ENCODE measurements at regions not wholly inside any gene's neighbourhood (a gene's known extent, or its start where the extent isn't known, plus 50 kb on each side); places are given as distances from the start of the nearest gene placed in this dataset.

DNA sequence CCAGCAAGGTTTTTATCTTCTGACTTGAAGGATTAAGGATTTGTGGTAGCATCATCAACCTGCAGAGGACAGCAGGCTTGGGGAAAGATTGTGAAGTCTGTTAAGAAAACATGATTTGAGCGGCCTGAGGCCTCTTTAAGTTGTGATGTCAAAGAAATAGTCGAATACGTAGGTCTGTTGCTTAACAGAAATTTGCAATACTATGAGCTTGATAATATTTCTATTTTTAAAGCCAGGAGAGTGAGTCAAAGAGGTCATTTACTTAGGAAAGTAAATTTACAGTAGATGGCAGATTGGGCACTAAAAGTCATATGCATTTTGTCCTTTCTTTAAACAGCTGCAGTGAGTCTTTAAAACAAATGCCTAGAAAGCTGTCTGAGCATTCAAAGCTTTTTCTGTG is 336.3 kb downstream of the DIPK2A start:
- no peak for DNase-seq

DNA sequence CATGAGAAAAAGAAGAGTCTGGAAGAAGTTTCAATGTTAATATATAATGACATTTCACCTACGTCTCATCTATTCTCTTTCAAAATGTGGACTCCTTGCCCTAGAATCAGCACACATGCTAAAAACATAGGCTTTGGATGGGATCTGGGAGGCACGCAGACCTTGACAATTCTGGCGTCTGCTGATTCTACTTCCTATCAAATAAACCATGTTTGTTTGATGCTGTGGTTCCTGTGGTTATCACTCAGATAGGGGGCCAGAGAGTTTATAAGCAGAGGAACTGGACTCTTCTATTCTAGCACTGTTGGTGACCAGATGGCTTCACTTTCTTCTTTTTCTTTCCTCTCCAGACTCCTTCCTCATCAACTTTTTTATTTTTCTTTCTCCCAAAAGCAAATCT is 336.8 kb downstream of the DIPK2A start:
- no peak for DNase-seq

DNA sequence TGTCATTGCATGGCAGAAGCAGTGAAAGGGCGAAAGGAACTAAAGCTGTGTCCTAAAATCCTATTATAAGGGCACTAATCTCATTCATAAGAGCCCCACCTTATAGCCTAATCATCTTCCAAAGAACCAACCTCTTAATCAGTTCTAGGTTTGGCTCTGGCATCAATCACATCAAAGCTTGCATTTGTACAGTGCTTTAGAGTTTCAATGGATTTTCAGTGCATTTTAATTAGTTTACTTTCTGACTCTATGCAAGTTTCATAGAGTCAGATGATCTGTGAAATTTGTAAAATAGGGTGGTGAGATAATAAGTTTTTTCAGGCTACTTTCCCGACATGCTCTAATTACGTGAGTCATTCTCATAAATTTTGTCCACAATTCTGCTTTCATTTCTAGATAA is 341.1 kb downstream of the DIPK2A start:
- DNase-seq: no peak

DNA sequence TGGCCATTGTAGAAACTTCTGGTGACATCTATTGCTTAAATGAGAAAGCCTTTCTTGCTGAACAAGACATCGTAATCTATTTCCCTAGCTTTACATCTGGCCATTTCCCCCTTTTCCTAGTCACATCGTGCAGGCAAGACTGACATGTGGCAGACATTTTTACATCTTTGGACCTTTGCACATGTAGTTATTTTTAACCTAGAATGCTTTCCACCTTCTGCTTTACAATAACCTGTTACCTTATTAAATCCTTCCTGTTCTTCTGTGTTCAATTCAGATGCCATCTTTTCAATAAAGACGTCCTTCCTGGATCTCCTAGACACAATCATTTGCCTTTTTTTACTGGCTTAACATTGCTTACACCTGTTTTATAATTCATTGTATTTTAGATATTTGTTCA is 343.3 kb downstream of the DIPK2A start:
- DNase-seq: no peak

DNA sequence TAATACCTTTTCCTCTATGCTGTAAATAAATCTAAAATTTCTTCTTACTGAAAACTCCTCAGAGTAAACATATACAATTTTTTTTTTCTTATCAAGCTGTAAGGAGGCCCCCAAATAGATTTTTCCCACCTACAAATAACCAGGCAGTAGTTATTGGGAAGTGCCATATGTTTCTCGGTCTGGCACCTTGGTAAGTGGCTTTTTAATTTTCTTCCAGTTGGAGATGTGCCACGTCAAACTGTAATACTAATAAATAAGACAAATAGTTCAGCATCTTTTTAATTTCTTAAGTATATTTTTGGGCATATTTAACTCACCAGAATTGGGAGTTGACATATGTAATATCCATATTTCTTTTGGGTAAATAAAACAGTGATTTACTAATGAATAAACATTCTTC is 346.3 kb downstream of the DIPK2A start:
- no peak for DNase-seq

DNA sequence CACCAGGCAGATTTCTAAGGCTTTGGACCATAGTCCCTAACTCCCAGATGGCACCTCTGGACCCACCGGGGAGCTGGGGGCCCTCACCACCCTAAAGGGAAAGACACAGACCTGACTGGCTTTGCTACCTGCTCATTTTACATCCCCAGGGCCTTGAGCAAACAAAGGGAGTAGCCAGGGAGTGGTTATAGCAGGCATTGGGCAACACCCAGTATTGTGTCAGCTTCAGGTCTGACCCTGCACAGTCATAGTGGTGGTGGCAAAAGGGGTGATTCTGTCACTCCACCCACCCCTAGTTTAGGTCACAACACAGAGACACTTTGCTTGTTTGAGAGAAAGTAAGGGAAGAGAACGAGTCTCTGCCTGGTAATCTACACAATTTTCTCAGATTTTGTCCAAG is 352.5 kb downstream of the DIPK2A start:
- no peak for DNase-seq

DNA sequence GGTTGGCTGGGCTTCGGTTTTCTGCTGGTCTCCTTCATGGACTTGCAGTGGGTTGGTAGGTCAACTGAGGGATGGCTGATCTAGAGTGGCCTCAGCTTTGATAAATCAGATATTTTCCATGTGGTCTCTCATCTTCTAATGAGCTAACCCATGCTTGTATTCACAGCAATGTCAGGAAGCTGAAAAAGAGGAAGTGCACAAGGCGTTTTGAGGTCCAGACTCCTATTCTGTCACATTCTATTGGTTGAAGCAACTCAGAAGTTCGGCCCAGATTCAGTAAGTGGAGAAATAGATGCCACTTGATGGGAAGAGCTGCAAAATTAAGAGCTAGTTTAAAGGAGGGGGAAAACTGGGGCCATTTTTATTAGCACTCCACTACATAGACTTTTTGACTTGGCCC is 361.2 kb downstream of the DIPK2A start:
- no peak for DNase-seq

DNA sequence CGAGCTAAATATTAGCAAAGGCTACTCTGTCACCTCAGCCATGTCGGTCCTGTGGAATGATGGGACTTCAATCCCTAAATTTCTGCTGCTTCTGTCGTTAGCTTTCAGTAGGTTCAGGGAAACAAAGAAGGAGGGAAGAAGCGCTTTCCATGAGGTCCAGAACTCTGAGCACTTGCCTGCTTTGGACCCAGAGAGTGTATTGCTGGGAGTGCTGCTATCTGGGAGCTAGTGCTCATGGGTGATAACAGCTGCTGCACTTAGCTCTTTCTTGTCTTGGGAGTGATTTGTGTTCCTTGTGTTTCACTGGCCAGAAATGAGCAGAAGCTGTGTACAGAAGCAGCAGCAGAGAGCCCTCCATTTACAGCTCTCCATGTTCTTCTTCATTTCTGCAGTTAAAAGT is 369.8 kb downstream of the DIPK2A start:
- no peak for DNase-seq

DNA sequence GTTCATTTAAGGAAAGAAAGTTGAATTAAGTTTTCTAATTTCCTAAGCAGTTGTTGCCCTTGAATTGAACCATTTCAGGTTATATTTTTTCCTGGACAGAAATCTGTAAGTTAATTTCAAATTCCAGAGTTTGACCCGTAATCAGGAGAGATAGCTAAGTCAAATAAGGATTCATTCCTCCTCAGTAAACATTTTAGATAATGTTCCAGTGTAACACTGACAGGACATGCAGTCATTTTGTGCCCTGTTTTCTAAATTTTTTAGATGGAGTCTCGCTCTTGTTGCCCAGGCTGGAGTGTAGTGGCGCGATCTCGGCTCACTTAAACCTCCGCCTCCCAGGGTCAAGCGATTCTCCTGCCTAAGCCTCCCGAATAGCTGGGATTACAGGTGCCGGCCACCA is 371.7 kb downstream of the DIPK2A start:
- no peak for DNase-seq

DNA sequence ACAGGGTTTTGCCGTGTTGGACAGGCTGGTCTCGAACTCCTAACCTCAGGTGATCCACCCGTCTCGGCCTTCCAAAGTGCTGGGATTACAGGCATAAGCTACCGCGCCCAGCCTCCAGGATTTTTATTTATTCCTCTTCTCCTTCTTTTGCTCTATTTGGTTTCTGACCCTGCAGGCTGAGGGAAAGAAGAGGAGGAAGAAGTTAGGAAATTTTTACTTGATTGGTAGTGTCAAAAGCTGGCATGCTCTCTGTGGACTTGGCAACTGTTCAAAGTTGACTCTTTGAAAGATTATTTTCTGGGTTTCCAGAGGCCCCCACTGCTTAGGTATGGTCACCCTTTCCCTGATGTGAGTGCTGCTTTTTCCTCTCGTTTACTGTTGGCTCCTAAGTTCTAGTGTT is 372.2 kb downstream of the DIPK2A start:
- DNase-seq: no peak

DNA sequence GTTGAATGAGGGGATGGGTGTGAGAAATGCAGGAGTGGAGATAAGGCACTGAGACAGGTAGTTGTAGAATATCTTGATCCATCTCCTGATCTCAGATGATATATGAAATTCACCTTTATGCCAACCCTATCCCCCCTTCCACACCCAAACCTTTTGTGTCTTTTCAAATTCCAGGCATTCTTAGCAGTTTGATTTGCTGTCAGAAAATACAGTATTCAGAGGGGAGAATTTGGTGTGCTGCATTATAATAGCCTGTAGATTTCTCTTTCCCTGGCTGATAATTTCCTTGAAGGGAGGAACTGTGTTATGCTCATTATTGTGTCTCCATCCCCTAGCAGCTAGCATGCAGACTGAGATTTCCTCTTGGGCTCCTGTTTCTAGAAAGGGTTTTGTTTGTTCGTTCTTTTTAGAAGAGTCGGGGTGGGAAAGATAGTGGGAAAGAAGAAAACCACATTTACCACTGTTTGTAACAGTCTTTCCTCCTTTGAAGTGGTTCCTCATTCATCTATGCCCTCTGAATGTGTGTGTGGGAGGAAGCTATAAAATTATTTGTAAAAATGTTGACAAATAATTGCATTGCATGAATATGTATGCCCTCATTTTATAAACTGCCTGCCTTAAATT is 373.4 kb downstream of the DIPK2A start:
- DNase-seq: no peak

DNA sequence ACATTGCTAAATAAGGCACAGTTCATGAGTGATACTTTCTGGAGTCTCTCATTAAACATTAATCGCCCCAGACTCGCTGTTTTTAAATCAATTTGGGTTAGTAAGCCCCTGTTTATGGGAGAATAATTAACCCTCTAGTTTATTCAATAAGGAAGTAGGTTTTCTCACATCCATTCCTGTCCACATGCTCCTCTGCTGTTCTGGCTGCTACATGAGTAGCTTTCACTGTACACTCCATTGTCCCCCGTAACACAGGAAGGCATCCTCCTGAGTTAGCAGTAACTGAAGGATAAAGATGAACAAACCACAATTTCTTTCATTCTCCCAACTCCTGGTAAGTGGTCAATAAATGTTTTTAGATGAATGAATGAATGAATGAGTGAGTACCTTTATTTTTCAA is 378.5 kb downstream of the DIPK2A start:
- no peak for DNase-seq

DNA sequence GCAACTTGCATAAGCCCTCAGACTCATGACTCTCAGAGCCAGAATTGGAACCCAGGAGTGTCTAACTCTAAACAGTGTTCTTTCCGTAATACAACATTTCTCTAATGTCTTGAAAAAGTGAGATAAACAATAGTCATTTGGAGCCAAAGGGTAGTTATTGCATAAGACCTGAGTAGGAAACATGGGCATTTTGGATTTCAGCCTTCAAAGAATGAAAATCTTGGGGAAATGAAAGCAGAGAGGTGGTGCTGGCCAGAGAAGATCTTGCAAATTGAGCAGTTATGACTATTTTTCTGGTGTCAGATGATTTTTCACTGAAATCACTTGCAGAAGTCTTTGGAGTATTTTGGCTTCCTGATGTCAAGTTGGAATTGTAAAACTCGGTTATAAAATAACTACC is 379.4 kb downstream of the DIPK2A start:
- no peak for DNase-seq

DNA sequence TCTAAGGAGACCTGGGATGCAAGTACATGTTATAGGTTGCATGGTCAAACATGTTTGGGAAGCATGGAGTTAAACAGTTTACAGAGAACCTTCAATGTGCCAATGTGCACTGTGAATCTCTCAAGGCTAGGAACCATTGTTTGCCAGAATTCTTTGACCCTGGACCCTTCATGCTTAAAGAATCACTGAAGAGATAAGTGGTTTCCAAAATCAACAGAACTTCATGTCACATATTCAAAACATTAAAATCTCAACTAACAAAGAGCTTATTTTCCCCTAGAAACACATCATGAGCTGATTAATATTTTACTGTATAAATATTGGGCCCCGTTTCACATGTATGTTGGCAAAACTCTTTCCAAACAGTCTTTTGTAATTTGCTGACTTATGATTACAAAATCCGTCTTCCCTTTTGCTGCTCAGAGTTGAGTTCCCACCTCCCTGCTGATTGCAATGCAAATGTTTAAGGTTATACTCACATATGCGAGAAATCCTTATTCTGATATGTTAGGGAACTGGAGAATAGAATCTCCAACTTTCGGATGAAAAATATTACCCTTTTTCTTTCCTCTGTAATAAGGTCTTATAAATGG is 380.2 kb downstream of the DIPK2A start:
- DNase-seq: no peak

DNA sequence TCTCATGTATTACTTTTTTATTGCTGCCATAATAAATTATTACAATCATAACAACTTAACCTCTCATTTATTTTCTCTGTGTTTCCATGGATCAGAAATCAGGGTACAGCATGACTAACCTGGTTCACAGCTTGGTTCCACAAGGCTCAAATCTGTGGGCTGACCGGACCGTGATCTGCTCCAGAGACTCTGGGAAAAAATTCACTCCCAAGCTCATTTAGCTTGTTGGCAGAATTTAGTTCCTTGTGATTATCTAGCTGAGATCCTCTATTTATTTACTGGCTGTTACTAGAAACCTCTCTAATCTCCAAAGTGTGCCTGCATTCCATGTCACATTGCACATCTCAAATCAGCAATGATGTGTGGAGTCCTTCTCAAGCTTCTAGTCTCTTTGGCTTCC is 386.6 kb downstream of the DIPK2A start:
- DNase-seq: no peak

DNA sequence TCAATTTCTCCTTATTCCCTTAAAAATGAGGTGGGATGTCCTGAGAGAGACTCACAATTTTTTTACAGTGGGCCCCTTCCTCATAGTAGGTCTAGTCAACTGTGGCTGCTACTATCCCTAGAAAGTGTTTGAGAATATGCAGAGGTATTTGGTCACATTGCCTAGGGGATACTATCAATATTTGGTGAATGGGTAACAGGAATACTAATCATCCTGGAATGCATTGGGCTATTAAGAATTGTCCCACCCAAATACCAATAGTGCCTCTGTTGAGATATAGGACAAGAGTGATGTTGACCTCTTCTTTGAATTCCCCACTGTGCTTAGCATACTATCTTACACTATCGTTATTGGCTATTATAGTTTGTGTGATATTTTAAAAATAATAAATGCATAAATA is 389.4 kb downstream of the DIPK2A start:
- DNase-seq: no peak

DNA sequence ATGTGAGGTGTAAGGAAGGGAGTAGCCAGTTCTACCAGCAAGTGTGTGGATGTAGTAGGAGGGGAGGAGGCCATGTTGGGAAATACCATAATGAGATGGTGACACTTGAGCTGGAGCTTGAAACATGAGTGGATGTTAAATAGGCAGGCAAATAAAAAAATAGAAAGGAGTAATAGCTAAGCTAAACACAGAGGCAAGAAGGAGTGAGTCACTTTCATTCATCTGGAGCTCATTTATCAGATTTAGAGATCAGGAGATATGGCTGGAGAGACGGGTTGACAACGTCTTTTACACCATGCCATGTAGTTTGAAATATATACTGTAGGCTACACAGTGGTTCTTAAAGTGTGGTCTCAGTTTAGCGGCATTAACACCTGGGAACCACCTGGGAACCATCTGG is 390.5 kb downstream of the DIPK2A start:
- DNase-seq: peak; percentile 33

DNA sequence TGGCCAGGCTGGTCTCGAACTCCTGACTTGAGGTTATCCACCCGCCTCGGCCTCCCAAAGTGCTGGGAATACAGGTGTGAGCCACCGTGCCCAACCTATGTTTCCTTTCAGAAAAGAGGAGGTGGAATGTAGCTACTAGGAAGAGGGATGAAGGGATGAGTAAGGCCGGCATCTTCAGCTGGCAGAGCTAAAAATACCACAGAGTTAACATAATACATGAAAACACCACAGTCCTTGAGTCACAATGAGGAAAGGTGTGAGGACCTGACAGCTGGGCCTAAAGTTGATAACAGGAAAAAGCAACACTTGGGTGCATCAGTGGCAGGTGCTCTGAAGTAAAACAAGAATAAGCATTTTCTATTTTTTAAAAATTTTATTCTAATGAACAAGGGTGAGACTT is 392.2 kb downstream of the DIPK2A start:
- DNase-seq: no peak

DNA sequence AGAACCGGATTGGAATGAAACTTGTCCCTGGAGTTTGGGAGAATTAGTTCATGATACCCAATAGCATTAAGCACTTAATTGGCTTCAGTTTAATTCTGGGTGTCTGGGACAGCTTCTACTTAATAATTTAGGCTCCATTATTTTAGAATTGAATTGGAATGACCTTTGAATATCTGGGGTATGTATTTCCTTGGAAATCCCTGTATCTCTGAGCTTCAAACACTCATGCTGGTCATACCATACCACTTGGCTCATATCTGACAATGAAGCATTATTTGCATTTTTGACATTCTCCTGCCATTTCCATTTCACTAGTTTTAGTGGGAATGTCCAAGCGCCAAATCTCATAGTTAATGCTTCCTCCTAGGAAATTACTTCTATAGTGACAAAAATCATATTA is 393.1 kb downstream of the DIPK2A start:
- no peak for DNase-seq

DNA sequence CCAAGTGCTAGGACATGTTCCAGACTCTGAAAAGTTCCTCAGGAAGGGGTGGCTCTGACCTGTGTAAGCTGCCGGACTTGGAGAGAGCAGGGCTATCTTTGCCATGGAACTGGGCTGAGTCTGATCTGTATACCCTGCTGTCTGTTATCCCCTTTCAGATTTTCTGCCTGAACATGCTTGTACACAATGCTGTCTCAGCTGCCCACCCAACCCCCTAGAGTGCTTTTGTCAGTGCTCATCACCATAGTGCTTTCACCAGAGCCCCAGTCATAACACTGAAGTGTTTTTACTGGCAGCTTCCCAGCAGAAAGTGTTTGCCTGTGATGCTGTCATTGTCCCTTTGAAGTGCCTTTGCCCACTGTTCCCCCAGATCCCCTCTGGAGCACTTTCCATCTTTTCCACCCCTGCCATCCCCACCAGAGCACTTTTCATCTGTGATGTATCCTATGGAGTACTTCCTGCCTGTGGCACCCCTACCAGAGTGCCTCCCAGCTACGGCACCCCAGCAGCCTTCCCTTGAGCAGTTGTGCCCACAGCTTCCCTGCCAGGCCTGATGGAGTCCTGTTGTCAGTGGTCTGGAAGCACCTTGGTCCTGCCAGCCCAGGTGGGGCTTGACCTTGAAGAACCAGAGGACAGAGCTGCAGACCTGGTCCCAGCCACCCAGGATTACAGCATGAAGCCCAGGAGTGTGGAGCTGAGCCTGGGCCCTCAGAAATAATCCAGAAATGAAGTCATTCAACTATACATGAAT is 397.7 kb downstream of the DIPK2A start:
- DNase-seq: peak; percentile 93

DNA sequence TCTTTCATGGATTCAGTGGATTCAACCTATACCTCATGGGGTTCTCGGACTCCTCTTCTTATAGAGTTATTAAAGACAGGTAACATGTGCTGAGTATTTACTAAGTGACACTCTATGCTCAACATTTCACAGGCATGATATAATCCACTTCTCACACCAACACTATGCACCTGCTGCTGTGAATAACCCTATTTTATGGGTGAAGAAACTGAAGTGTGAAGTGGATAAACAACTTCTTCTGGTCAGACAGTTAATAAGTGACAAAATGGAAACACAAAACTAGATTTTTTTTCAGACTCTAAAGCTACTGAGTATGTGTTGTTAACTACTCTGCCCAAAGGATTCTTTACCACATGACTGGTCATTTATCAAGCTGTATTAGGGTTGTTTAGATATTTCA is 403.5 kb downstream of the DIPK2A start:
- no peak for DNase-seq

DNA sequence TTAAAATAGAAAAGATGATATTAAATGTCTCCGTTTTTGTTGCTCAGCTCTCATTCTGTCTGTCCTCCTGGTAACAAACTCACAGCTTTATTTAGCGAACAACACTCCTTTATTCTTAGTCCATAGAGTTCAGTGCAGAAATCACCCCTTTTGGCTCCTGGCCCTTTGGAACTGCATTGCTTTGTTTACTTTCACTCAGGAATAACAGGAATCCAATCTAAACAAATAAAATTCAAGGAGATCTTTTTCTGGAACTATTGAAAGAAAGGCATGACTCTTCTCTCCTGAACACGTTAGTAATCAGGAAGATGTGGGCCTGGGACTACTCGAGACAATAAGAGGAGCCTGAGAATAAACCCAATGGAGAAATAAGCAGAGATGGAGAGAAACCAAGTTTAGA is 409.2 kb downstream of the DIPK2A start:
- no peak for DNase-seq

DNA sequence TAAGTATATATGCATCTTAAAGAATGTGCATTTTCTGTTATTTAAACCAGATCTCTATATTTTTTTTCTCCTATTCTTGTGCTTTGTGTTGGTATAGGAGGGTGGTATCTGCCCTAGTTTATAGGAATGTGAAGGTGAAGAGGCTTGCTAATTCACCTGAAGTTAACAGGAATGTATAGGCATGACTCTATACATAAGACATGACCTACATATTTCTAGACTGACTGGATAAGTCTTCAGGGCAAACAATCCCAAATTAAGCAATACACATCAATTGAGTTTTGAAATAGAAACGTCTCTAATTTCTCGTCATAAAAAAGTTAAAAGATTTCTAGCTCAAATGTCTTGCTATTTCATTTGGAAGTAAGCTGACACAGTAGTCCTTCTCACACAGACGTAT is 410.0 kb downstream of the DIPK2A start:
- DNase-seq: no peak

DNA sequence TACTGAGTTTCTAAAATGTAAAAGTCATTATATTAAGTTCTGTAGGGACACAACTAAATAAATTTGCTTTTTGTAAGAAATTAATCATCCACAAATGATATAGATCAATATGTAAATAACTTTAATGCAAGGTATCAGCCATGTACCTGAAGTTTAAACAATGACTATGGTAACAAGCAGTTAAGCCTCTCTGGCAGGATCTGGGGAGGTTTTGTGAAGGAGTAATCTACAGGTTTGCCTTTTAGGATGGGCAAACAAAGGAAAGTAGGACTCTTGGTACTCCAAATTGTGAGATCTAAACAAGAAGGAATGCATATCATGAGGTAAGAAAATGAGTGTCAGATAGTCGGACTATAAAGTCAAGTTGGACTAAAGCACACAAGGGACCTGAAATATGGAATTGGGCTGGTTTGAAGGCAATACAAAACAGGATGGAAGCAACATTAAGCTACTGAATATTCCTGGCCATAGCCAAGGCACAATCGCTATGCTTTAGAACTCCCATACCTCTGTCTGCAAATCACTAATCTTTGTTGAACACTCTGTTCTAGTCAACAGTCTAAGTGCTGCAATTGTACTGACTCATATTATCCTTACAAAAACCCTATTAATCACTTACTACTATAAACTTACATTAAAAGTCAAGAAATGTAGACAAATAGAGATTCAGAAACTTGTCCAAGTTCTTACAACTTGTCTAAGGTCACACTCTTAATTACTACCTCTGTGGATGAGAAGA is 412.8 kb downstream of the DIPK2A start:
- no peak for DNase-seq

Data from SHP77 treated with DMSO at 0.1 percent for 48 hours (cell line).